ENCODE measurements at regions not wholly inside any gene's neighbourhood (a gene's known extent, or its start where the extent isn't known, plus 50 kb on each side); places are given as distances from the start of the nearest gene placed in this dataset.

DNA sequence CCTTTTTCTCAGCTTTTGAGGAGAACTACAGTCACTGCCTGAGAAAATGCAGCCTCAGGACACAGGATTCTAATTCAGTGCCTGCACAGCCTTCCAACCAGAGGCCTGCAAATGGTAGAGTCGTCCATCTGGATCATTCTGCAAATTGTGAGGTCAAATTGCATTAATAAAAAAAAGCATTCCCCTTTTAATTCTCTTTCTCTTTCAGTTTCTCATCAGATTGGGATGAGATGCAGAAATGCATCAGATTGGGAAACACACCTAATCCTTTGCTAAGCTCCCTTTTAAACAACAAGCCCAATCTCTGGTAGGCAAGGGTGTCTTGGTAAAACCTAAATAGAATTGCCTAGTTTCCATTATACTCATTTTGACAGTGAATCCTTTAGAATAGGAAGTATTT is 838.8 kb downstream of the MAFB start:
- Mint-ChIP-seq H3K27me3 (ENCODE audit: insufficient read depth) (peaks cover 3% of the 10 kb centered on the region; the same call in 1 of the 2 replicates), H3K4me1 (ENCODE audit: low read depth) (peaks cover 56% of the 10 kb centered on the region), H3K27ac (peak overlapping the region; percentile 78; the same call in 1 of the 2 replicates), H3K36me3 (ENCODE audit: low read depth) (no peaks in the 10 kb centered on the region), H3K9me3 (no peaks in the 10 kb centered on the region; the same call in 1 of the 2 replicates), H3K4me3 (no peak overlapping the region)
- DNase-seq, result no peak
- TF ChIP-seq, protein P1, sequence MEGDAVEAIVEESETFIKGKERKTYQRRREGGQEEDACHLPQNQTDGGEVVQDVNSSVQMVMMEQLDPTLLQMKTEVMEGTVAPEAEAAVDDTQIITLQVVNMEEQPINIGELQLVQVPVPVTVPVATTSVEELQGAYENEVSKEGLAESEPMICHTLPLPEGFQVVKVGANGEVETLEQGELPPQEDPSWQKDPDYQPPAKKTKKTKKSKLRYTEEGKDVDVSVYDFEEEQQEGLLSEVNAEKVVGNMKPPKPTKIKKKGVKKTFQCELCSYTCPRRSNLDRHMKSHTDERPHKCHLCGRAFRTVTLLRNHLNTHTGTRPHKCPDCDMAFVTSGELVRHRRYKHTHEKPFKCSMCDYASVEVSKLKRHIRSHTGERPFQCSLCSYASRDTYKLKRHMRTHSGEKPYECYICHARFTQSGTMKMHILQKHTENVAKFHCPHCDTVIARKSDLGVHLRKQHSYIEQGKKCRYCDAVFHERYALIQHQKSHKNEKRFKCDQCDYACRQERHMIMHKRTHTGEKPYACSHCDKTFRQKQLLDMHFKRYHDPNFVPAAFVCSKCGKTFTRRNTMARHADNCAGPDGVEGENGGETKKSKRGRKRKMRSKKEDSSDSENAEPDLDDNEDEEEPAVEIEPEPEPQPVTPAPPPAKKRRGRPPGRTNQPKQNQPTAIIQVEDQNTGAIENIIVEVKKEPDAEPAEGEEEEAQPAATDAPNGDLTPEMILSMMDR (IDR thresholded peaks at IDR 0.05), result no peak

GRCh38 chr20:39849664-39850063 is 839.4 kb downstream of the MAFB start:
- TF ChIP-seq, protein P1 (IDR thresholded peaks at IDR 0.05), result no peak
- Mint-ChIP-seq H3K9me3 (no peaks in the 10 kb centered on the region; the same call in 1 of the 2 replicates), H3K27ac (peak overlapping the region; percentile 78), H3K27me3 (ENCODE audit: insufficient read depth) (peaks cover 3% of the 10 kb centered on the region; the same call in 1 of the 2 replicates), H3K36me3 (ENCODE audit: low read depth) (no peaks in the 10 kb centered on the region), H3K4me1 (ENCODE audit: low read depth) (peaks cover 54% of the 10 kb centered on the region), H3K4me3 (peak overlapping the region; percentile 49)
- DNase-seq, result peak; percentile 88

GRCh38 chr20:39849171-39849570 is 839.9 kb downstream of the MAFB start:
- TF ChIP-seq, protein P1 (IDR thresholded peaks at IDR 0.05), result no peak
- peaks cover 51% of the 10 kb centered on the region for H3K4me1 Mint-ChIP-seq (ENCODE audit: low read depth)
- H3K27ac Mint-ChIP-seq, result no peak overlapping the region
- H3K36me3 Mint-ChIP-seq (ENCODE audit: low read depth), result no peaks in the 10 kb centered on the region
- no peaks in the 10 kb centered on the region; the same call in 1 of the 2 replicates for H3K9me3 Mint-ChIP-seq
- no peak overlapping the region for H3K4me3 Mint-ChIP-seq
- peaks cover 3% of the 10 kb centered on the region; the same call in 1 of the 2 replicates for H3K27me3 Mint-ChIP-seq (ENCODE audit: insufficient read depth)
- DNase-seq, result no peak

DNA sequence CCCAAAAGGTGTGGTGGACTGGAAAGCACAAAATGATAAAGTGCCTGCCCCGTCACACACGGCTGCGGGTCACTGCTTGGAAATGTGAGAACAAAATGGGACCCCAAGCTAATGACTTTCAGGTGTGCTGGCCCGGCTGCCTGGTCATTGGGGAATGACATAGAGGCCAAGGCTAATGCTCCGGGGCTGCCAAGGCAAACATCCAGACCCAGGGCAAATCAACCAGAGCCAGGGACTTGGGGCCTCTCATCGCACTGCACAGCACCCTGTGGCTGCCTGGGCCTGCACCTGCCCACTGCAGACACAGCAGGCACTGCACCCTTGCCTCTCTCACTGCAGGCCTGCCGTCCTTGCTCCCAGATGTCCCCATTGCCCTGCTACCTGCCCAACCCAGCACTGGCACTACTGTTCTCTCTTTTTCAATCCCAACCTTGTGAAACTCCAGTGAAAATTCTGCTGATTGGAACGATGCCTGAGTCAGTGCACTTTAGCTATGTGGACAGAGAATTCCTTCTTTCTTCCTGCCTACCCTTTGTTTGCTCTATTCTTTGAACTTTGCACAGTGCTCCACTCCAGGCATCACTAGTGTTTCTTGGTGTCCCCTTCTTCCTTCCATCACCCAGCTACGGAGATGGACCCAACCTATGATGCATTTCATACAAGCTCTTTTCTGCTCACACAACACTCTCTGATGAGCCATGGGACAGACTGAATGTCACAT is 849.5 kb downstream of the MAFB start:
- Mint-ChIP-seq H3K36me3 (ENCODE audit: low read depth) (no peaks in the 10 kb centered on the region), H3K9me3 (peaks cover 4% of the 10 kb centered on the region; the same call in 1 of the 2 replicates), H3K4me1 (ENCODE audit: low read depth) (no peaks in the 10 kb centered on the region), H3K4me3 (no peak overlapping the region), H3K27ac (no peak overlapping the region), H3K27me3 (ENCODE audit: insufficient read depth) (peaks cover 1% of the 10 kb centered on the region; the same call in 1 of the 2 replicates)
- no peak for DNase-seq
- TF ChIP-seq, protein P1 (IDR thresholded peaks at IDR 0.05), result no peak

DNA sequence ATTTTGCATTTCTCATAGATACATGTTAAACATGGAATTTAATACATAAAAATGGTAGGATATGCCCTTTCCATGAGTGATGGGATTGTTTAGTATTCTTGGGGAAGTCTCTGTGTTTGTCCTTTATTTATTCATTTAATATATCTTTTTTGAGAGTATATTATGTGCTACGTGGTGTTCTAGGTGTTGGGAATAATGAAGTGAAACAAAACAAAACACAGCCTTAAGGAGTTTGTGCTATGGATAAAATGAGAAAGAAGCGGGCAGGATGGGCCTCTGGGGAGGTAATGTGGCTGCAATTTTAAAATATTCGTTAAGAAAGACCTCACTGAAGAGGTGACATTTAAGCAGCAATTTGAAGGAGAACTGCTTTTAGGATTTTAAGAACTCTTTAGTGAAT is 851.5 kb downstream of the MAFB start:
- peaks cover 4% of the 10 kb centered on the region; the same call in 1 of the 2 replicates for H3K9me3 Mint-ChIP-seq
- no peaks in the 10 kb centered on the region for H3K36me3 Mint-ChIP-seq (ENCODE audit: low read depth)
- H3K27me3 Mint-ChIP-seq (ENCODE audit: insufficient read depth), result peaks cover 1% of the 10 kb centered on the region; the same call in 1 of the 2 replicates
- H3K4me3 Mint-ChIP-seq, result no peak overlapping the region
- TF ChIP-seq, protein P1 (IDR thresholded peaks at IDR 0.05), result no peak
- no peak for DNase-seq
- no peak overlapping the region for H3K27ac Mint-ChIP-seq
- H3K4me1 Mint-ChIP-seq (ENCODE audit: low read depth), result no peaks in the 10 kb centered on the region
